ENCODE measurements at regions not wholly inside any gene's neighbourhood (a gene's known extent, or its start where the extent isn't known, plus 50 kb on each side); places are given as distances from the start of the nearest gene placed in this dataset.

DNA sequence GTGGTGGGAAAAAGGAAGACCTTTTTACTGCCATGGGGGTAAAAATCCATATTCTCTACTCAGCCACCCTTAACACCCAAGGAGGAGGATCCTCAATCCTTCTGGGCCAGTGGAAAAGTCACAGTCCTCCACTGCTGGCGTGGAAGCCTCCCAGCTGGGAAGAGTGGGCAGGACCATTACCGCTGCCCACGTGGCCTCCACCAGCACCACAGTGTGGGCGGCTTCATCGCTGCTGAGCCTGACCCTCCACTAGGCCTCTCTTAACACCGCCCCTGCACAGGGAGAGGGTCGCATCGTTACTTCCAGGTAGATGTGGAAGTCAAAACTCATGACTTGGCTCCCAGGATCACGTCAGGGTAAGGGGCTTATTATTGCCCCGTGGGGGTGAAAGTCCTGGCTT is 656.5 kb downstream of the SUCLG1 start:
- TF ChIP-seq, protein P1, sequence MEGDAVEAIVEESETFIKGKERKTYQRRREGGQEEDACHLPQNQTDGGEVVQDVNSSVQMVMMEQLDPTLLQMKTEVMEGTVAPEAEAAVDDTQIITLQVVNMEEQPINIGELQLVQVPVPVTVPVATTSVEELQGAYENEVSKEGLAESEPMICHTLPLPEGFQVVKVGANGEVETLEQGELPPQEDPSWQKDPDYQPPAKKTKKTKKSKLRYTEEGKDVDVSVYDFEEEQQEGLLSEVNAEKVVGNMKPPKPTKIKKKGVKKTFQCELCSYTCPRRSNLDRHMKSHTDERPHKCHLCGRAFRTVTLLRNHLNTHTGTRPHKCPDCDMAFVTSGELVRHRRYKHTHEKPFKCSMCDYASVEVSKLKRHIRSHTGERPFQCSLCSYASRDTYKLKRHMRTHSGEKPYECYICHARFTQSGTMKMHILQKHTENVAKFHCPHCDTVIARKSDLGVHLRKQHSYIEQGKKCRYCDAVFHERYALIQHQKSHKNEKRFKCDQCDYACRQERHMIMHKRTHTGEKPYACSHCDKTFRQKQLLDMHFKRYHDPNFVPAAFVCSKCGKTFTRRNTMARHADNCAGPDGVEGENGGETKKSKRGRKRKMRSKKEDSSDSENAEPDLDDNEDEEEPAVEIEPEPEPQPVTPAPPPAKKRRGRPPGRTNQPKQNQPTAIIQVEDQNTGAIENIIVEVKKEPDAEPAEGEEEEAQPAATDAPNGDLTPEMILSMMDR (IDR thresholded peaks at IDR 0.05; ENCODE audit: insufficient read depth, low read length, poor library complexity, severe bottlenecking) = no peak
- no peak for TF ChIP-seq EZH2phosphoT487 (conservative IDR thresholded peaks at IDR 0.05; ENCODE audit: low read length)

All from SU-DHL-6 (cell line).